K562 (cell line): ENCODE measurements at regions not wholly inside any gene's neighbourhood (a gene's known extent, or its start where the extent isn't known, plus 50 kb on each side); places are given as distances from the start of the nearest gene placed in this dataset.

Source experiments
- ATAC-seq: fragments of 200-7000 bp; cut with Tn5 transposase; 3 replicates; pipeline ENCODE4 v1.9.1; 2020; ENCODE audit warnings: moderate library complexity
- BruUV-seq: library from RNA; stranded (reverse); fragments of 400-500 nt; replicated peaks from 2 replicates; lab custom pipeline; 2021; lab: Mats Ljungman, UMichigan
- CTCF ChIA-PET: fragments of 300-600 bp; formaldehyde crosslinking; extraction: SDS; loops from one replicate; lab custom pipeline; 2021; ENCODE audit warnings: low intra/inter-chr PET ratio; lab: Yijun Ruan, JAX
- POLR2A ChIA-PET: fragments of 300-600, 350-650 bp; sonication (Branson Sonifier 250); formaldehyde crosslinking; extraction: SDS; loops from one replicate; lab custom pipeline; 2021; ENCODE audit warnings: antibody characterized with exemption, inconsistent platforms; lab: Yijun Ruan, JAX
- DNase-seq, 4 experiments: peaks; one replicate each; pipeline versions ENCODE4 v3.0.0 to v3.0.0-alpha.2; 2011 to 2018; ENCODE audit warnings: low spot score in 3 of 4, mixed read lengths in 3 of 4; ENCODE audit errors: extremely low read depth in 1 of 4
- FAIRE-seq: peaks from 2 replicates; lab custom pipeline; 2011; peaks lifted over from hg19 to GRCh38; lab: Jason Lieb, UNC
- H2AFZ ChIP-seq: 2 replicates; pipeline ENCODE4 v1.6.0; 2011; ENCODE audit warnings: low read depth, low read length, control low read depth, inconsistent platforms
- H3K27ac ChIP-seq: fragments of 200-600 bp; 3 replicates; pipeline ENCODE4 v1.8.0; 2011; ENCODE audit warnings: low read depth, mild to moderate bottlenecking, control low read depth, inconsistent platforms, low read length, moderate library complexity, mixed read lengths; ENCODE audit errors: extremely low read depth
- H3K27me3 ChIP-seq, 2 experiments: fragments of 300-600 bp in 1 of 2; 2 replicates in 1 of 2; 3 replicates in 1 of 2; pipeline versions ENCODE4 v1.6.0 to v1.8.0; 2011; ENCODE audit warnings: inconsistent platforms in 2 of 2, low read length in 2 of 2, mild to moderate bottlenecking in 1 of 2, mixed read lengths in 1 of 2, moderate library complexity in 1 of 2; ENCODE audit not compliant: control insufficient read depth in 2 of 2, insufficient read depth in 2 of 2
- H3K36me3 ChIP-seq: fragments of 300-600 bp; 3 replicates; pipeline ENCODE4 v1.8.0; 2011; ENCODE audit warnings: mild to moderate bottlenecking, low read length, inconsistent platforms; ENCODE audit not compliant: control insufficient read depth, insufficient read depth
- H3K4me1 ChIP-seq, 2 experiments: fragments of 200-600 bp in 1 of 2; replicated peaks in 1 of 2; 2 replicates in 1 of 2; 3 replicates in 1 of 2; pipeline versions ENCODE4 v1.5.1 to v1.8.0; 2011; ENCODE audit warnings: inconsistent platforms in 2 of 2, low read length in 2 of 2, mild to moderate bottlenecking in 1 of 2, mixed read lengths in 1 of 2, moderate library complexity in 1 of 2; ENCODE audit not compliant: control insufficient read depth in 2 of 2, insufficient read depth in 2 of 2
- H3K4me2 ChIP-seq: 2 replicates; pipeline ENCODE4 v1.6.1; 2011; ENCODE audit warnings: low read length, control low read depth, inconsistent platforms, mixed read lengths; ENCODE audit not compliant: insufficient read depth
- H3K4me3 ChIP-seq: fragments of 200-600 bp; sonication (generic), shearing (Covaris generic); 2 replicates; pipeline ENCODE4 v1.5.1; 2016; ENCODE audit warnings: control low read depth, inconsistent platforms
- H3K79me2 ChIP-seq: fragments of 200-600 bp; 3 replicates; pipeline ENCODE4 v1.8.0; 2011; ENCODE audit warnings: low read length, inconsistent platforms; ENCODE audit not compliant: control insufficient read depth, insufficient read depth
- H3K9ac ChIP-seq, 2 experiments: 2 replicates each; pipeline versions ENCODE4 v1.6.0 to v1.6.1; 2011; ENCODE audit warnings: low read depth in 2 of 2, low read length in 2 of 2, control low read depth in 1 of 2, inconsistent platforms in 1 of 2, mild to moderate bottlenecking in 1 of 2, mixed read lengths in 1 of 2; ENCODE audit not compliant: insufficient read depth in 1 of 2
- H3K9me1 ChIP-seq: one replicate; pipeline ENCODE4 v1.6.0; 2011; ENCODE audit warnings: inconsistent platforms, mild to moderate bottlenecking, low read length, moderate library complexity; ENCODE audit not compliant: control insufficient read depth, insufficient read depth
- H3K9me3 ChIP-seq: replicated peaks from 2 replicates; pipeline ENCODE4 v1.5.1; 2011; ENCODE audit warnings: low read depth, low read length, inconsistent platforms; ENCODE audit not compliant: control insufficient read depth, insufficient read depth
- H4K20me1 ChIP-seq: replicated peaks from 2 replicates; pipeline ENCODE4 v1.6.1; 2011; ENCODE audit warnings: low read length, inconsistent platforms, mixed read lengths; ENCODE audit not compliant: control insufficient read depth, insufficient read depth
- ATF7 ChIP-seq: fragments of 450-650 bp; IDR thresholded peaks from 2 replicates; pipeline ENCODE4 v1.7.1; 2014; ENCODE audit warnings: mild to moderate bottlenecking, moderate library complexity
- BRF1 ChIP-seq: IDR thresholded peaks from 3 replicates; pipeline ENCODE4 v1.6.1; 2011; ENCODE audit warnings: borderline replicate concordance, mild to moderate bottlenecking; ENCODE audit not compliant: insufficient read length; ENCODE audit errors: extremely low read depth
- FOXP1 ChIP-seq: sonication (generic); formaldehyde crosslinking; IDR thresholded peaks from 2 replicates; pipeline ENCODE4 v1.8.0; 2022; ENCODE audit warnings: mild to moderate bottlenecking, missing genetic modification reagents
- FOXP4 ChIP-seq: sonication (generic); formaldehyde crosslinking; IDR thresholded peaks from 2 replicates; pipeline ENCODE4 v1.8.0; 2022; ENCODE audit warnings: mild to moderate bottlenecking, missing genetic modification reagents, borderline replicate concordance
- HDAC1 ChIP-seq, 2 experiments: fragments of 450-650 bp; IDR thresholded peaks; 2 replicates each; pipeline ENCODE4 v1.6.1; 2016 to 2017; ENCODE audit warnings: inconsistent platforms in 1 of 2, mild to moderate bottlenecking in 1 of 2, moderate library complexity in 1 of 2
- HSF4 ChIP-seq: fragments of 250-450 bp; sonication (Bioruptor Pico); IDR thresholded peaks from 2 replicates; pipeline ENCODE4 v2.1.2; 2022; ENCODE audit warnings: mild to moderate bottlenecking, moderate library complexity, borderline replicate concordance
- ILF3 ChIP-seq: fragments of 450-650 bp; IDR thresholded peaks from 2 replicates; pipeline ENCODE4 v1.6.1; 2018; ENCODE audit warnings: antibody characterized with exemption, mild to moderate bottlenecking, moderate library complexity, borderline replicate concordance
- NFXL1 ChIP-seq: fragments of 450-650 bp; formaldehyde crosslinking; IDR thresholded peaks from 2 replicates; pipeline ENCODE4 v1.4.0; 2021; ENCODE audit warnings: mild to moderate bottlenecking
- WGBS: fragments of 100-300 bp; shearing (Covaris generic); methylation state at CpG from one replicate; pipeline ENCODE4 v1.1.6; 2016; ENCODE audit warnings: low coverage, mixed read lengths; ENCODE audit not compliant: insufficient coverage; ENCODE audit errors: missing lambda C conversion rate; 5-methylcytosine and 5-hydroxymethylcytosine counted together
- in situ Hi-C: fragments of 300-500 bp; cut with MboI; formaldehyde crosslinking; loops from 4 replicates; pipeline ENCODE4 v1.15.0; 2018; ENCODE audit warnings: inconsistent platforms, mixed read lengths
- intact Hi-C: fragments of 100-400 bp; cut with micrococcal nuclease; formaldehyde crosslinking; loops from 2 replicates; pipeline ENCODE4 v1.14.2; 2022

- TF ChIP-seq HDAC1 (IDR thresholded peaks at IDR 0.05), result no peak
- TF ChIP-seq NFXL1 (CRISPR knock-in tag), result no peak
- TF ChIP-seq HSF4 (CRISPR knock-in tag), result no peak
- no peak for TF ChIP-seq FOXP4 (CRISPR knock-in tag)
- no peak for TF ChIP-seq ATF7
- no peak for TF ChIP-seq ILF3
- TF ChIP-seq FOXP1 (CRISPR knock-in tag), result no peak
- TF ChIP-seq BRF1, result no peak
- H3K4me2 ChIP-seq, result no peak overlapping the region
- WGBS, result 6% methylated on average over 2 of the region's 2 CpGs
- in situ Hi-C loops, result no loop called here
- H3K27me3 ChIP-seq, result no peaks in the 10 kb centered on the region
- ATAC-seq (no peak), FAIRE-seq (no peak), DNase-seq (no peak)
- H3K4me3 ChIP-seq, result no peak overlapping the region
- no TSS peak for BruUV-seq
- H3K9me3 ChIP-seq, result no peaks in the 10 kb centered on the region
- POLR2A ChIA-PET, result no interaction called here
- no peaks in the 10 kb centered on the region for H3K9me1 ChIP-seq
- CTCF ChIA-PET, result no interaction called here
- H3K27ac ChIP-seq, result no peak overlapping the region
- no peak overlapping the region for H3K9ac ChIP-seq
- no peaks in the 10 kb centered on the region for H3K36me3 ChIP-seq
- H3K79me2 ChIP-seq, result no peaks in the 10 kb centered on the region
- intact Hi-C loops, result no loop called here
- H3K4me1 ChIP-seq, result no peaks in the 10 kb centered on the region
- H2AFZ ChIP-seq, result no peak overlapping the region
- H4K20me1 ChIP-seq, result no peaks in the 10 kb centered on the region
Measured at GRCh38 chr2:193690572-193690971, 1495.8 kb upstream of the TMEFF2 start.
